ENCODE measurements at regions not wholly inside any gene's neighbourhood (a gene's known extent, or its start where the extent isn't known, plus 50 kb on each side); places are given as distances from the start of the nearest gene placed in this dataset.

DNA sequence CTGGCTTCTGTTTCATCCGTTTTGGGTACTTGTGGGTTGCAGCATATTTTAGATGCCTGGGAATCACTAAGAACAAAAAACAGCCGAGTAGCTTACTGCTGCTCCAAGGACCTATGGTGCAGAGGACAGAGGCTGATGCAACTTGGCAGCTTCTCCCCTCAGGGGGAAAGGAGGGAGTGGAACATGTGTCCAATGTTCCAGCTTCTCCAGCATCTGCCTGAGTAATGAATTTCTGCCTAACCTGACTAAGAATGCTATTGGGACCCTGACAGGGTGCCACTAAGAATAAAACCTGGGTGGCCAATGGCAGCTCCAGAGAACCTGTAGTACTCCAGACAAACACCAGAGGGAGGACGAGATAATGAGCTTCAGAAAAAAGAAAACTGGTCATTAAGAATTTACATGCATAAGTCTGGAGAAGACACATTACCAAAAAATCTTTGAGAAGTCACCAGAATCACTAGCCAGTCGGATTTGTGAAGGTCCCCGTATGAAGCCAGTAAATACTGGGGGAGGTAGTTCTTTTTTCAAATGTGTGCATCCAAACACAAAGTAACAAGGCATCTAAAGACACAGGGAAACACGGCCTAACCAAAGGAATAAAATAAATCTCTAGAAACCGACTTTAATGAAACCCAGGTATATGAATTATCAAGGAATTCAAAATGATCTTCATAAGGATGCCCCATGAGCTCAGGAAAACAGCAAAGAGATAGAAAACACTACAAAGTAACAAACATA is 293.5 kb downstream of the HINT1 start:
- Histone ChIP-seq H2AFZ (ENCODE audit: low read depth, low read length) (no peak overlapping the region), H4K20me1 (ENCODE audit: insufficient read depth, low read length) (no peaks in the 10 kb centered on the region), H3K4me2 (ENCODE audit: low read length) (no peak overlapping the region), H3K4me3 (ENCODE audit: low read length) (no peak overlapping the region), H3K36me3 (replicated peaks; ENCODE audit: low read depth, low read length) (no peaks in the 10 kb centered on the region), H3K27me3 (ENCODE audit: low read depth, low read length) (no peaks in the 10 kb centered on the region), H3K27ac (ENCODE audit: low read length) (no peak overlapping the region), H3K9me3 (ENCODE audit: insufficient read depth, low read length) (no peaks in the 10 kb centered on the region), H3K79me2 (ENCODE audit: low read length) (no peaks in the 10 kb centered on the region), H3K4me1 (ENCODE audit: low read length) (no peaks in the 10 kb centered on the region), H3K9ac (ENCODE audit: low read length) (no peak overlapping the region)
- no peak for TF ChIP-seq EZH2phosphoT487 (IDR thresholded peaks at IDR 0.05; ENCODE audit: low read depth)
- TF ChIP-seq, protein P1, sequence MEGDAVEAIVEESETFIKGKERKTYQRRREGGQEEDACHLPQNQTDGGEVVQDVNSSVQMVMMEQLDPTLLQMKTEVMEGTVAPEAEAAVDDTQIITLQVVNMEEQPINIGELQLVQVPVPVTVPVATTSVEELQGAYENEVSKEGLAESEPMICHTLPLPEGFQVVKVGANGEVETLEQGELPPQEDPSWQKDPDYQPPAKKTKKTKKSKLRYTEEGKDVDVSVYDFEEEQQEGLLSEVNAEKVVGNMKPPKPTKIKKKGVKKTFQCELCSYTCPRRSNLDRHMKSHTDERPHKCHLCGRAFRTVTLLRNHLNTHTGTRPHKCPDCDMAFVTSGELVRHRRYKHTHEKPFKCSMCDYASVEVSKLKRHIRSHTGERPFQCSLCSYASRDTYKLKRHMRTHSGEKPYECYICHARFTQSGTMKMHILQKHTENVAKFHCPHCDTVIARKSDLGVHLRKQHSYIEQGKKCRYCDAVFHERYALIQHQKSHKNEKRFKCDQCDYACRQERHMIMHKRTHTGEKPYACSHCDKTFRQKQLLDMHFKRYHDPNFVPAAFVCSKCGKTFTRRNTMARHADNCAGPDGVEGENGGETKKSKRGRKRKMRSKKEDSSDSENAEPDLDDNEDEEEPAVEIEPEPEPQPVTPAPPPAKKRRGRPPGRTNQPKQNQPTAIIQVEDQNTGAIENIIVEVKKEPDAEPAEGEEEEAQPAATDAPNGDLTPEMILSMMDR (IDR thresholded peaks at IDR 0.05; ENCODE audit: low read depth, low read length), result peak; percentile 59

DNA sequence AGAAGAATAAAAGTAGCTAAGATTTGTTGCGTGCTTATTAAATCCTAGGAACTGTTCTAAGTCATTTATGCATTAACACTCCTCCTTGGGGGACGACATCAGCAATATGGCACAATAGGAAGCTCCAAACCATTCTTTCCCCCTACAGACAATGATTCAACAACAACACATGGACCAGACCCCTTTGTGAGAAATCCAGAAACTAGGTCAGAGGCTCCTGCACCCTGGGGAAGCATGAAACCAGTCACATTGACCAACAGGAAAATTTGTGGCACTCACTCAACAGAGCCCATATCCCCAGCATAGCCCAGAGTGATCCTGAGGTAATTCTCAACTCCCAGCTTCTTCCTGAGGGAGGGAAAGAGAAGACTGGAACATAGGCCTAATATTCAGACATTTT is 294.4 kb downstream of the HINT1 start:
- Histone ChIP-seq H3K27me3 (ENCODE audit: low read depth, low read length) (no peaks in the 10 kb centered on the region), H2AFZ (ENCODE audit: low read depth, low read length) (no peak overlapping the region), H3K79me2 (ENCODE audit: low read length) (no peaks in the 10 kb centered on the region), H3K4me3 (ENCODE audit: low read length) (no peak overlapping the region), H3K4me2 (ENCODE audit: low read length) (no peak overlapping the region), H3K9me3 (ENCODE audit: insufficient read depth, low read length) (no peaks in the 10 kb centered on the region), H3K4me1 (ENCODE audit: low read length) (no peaks in the 10 kb centered on the region), H3K27ac (ENCODE audit: low read length) (no peak overlapping the region), H4K20me1 (ENCODE audit: insufficient read depth, low read length) (no peaks in the 10 kb centered on the region), H3K36me3 (replicated peaks; ENCODE audit: low read depth, low read length) (no peaks in the 10 kb centered on the region), H3K9ac (ENCODE audit: low read length) (no peak overlapping the region)
- no peak for TF ChIP-seq EZH2phosphoT487 (IDR thresholded peaks at IDR 0.05; ENCODE audit: low read depth)
- TF ChIP-seq, protein P1 (IDR thresholded peaks at IDR 0.05; ENCODE audit: low read depth, low read length), result no peak

DNA sequence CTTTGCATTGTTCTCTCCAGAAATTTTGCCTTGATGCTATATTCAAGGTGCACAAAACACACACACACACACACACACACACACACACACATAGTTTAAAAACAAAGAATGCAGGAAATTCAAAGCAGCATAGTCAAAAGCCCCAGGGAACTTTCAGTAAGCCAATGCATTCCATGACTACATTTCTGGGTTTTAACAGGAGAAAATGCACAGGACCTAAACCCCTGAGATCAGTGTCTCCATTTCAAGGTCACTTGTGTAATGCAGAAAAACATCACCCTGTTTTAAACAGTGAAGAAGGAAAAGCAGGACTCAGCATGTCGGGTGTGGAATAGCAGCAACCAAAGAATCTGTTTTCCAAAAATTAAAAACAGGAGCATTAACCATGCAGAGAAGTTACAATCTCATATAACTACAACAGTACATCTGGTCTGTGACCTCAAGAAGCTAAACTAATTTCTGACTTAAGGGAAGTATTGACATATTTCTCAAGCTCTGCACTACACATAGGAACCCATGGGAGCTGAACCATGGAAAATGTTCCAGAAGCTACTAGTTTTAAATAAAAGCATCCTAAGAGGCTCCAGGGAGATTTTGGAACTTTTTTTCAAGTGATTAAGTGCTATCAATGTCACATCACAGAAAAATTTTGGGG is 296.7 kb downstream of the HINT1 start:
- Histone ChIP-seq H3K4me2 (ENCODE audit: low read length) (no peak overlapping the region), H3K27ac (ENCODE audit: low read length) (no peak overlapping the region), H3K9ac (ENCODE audit: low read length) (no peak overlapping the region), H4K20me1 (ENCODE audit: insufficient read depth, low read length) (no peaks in the 10 kb centered on the region), H3K79me2 (ENCODE audit: low read length) (no peaks in the 10 kb centered on the region), H3K27me3 (ENCODE audit: low read depth, low read length) (no peaks in the 10 kb centered on the region), H2AFZ (ENCODE audit: low read depth, low read length) (no peak overlapping the region), H3K9me3 (ENCODE audit: insufficient read depth, low read length) (no peaks in the 10 kb centered on the region), H3K4me3 (ENCODE audit: low read length) (no peak overlapping the region), H3K4me1 (ENCODE audit: low read length) (no peaks in the 10 kb centered on the region), H3K36me3 (replicated peaks; ENCODE audit: low read depth, low read length) (no peaks in the 10 kb centered on the region)
- no peak for TF ChIP-seq EZH2phosphoT487 (IDR thresholded peaks at IDR 0.05; ENCODE audit: low read depth)
- TF ChIP-seq, protein P1 (IDR thresholded peaks at IDR 0.05; ENCODE audit: low read depth, low read length), result no peak

DNA sequence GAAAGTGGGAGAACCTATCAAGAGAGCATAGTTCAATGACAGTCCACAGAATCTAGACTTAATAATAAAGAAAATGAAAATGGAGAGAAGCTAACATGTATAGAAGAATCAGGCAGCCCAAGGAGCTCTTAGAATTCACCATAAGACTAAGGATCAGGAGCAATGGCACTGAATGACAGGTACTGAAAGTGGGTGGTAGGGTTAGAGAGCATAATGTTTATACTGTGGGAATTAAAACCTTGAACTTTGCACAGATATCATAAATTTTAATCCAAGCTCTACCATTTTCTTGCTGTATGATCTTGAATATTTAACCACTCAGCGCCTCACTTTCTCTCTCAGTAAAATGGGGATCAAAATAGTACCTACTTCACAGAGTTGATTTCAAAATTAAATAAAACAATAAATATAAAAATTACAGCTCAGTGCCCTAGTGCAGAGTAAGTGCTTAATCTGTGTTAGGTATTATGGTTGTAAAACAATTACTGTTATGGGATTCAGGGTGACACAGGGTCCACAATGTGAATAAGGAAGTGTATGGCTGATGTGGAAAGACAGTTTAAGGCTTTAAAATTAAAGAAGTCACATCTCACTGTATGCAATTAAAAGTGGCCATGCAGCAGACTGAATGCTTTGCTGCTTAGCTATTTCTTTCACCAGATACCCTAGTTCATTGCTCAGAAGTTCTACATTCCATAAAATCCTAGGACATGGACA is 319.8 kb downstream of the HINT1 start:
- Histone ChIP-seq H3K9ac (ENCODE audit: low read length) (no peak overlapping the region), H3K4me2 (ENCODE audit: low read length) (no peak overlapping the region), H3K79me2 (ENCODE audit: low read length) (no peaks in the 10 kb centered on the region), H3K9me3 (ENCODE audit: insufficient read depth, low read length) (no peaks in the 10 kb centered on the region), H3K4me1 (ENCODE audit: low read length) (no peaks in the 10 kb centered on the region), H2AFZ (ENCODE audit: low read depth, low read length) (no peak overlapping the region), H3K4me3 (ENCODE audit: low read length) (no peak overlapping the region), H4K20me1 (ENCODE audit: insufficient read depth, low read length) (no peaks in the 10 kb centered on the region), H3K27me3 (ENCODE audit: low read depth, low read length) (no peaks in the 10 kb centered on the region), H3K36me3 (replicated peaks; ENCODE audit: low read depth, low read length) (no peaks in the 10 kb centered on the region), H3K27ac (ENCODE audit: low read length) (no peak overlapping the region)
- TF ChIP-seq EZH2phosphoT487 (IDR thresholded peaks at IDR 0.05; ENCODE audit: low read depth), result no peak
- TF ChIP-seq, protein P1 (IDR thresholded peaks at IDR 0.05; ENCODE audit: low read depth, low read length), result no peak
